ENCODE measurements at regions not wholly inside any gene's neighbourhood (a gene's known extent, or its start where the extent isn't known, plus 50 kb on each side); places are given as distances from the start of the nearest gene placed in this dataset.

DNA sequence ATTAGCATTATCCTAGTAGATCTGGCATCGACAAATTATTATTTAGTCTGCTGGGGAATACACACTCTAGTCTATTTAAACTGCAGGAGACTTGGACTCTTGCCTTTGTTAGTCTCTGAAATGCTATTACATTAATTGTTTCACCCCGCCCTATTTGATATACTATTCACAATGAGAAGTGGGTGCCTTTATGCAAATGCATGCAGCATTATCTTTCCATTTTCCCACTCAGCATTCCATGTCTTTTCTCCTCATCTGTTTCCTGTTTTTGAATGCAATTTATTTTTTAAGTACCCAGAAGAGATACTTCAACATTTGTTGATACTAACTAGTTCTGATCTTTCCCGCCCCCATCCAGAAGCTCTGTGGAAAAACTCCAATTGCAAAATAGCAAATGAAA is 395.3 kb upstream of the NXPH2 start:
- no peaks in the 10 kb centered on the region for H3K4me1 ChIP-seq (ENCODE audit: low read length)
- H3K27ac ChIP-seq (ENCODE audit: low read length) = no peak overlapping the region
- no peaks in the 10 kb centered on the region for H4K20me1 ChIP-seq (ENCODE audit: insufficient read depth, low read length)
- H2AFZ ChIP-seq (ENCODE audit: low read depth, low read length) = no peak overlapping the region
- H3K79me2 ChIP-seq (ENCODE audit: low read length) = no peaks in the 10 kb centered on the region
- no peak overlapping the region for H3K9ac ChIP-seq (ENCODE audit: low read length)
- H3K9me3 ChIP-seq (ENCODE audit: insufficient read depth, low read length) = no peaks in the 10 kb centered on the region
- H3K27me3 ChIP-seq (ENCODE audit: low read depth, low read length) = no peaks in the 10 kb centered on the region
- no peaks in the 10 kb centered on the region for H3K36me3 ChIP-seq (replicated peaks; ENCODE audit: low read depth, low read length)
- no peak overlapping the region for H3K4me2 ChIP-seq (ENCODE audit: low read length)
- no peak overlapping the region for H3K4me3 ChIP-seq (ENCODE audit: low read length)
- TF ChIP-seq EZH2phosphoT487 (IDR thresholded peaks at IDR 0.05; ENCODE audit: low read depth) (no peak), CTCF (IDR thresholded peaks at IDR 0.05; ENCODE audit: low read depth, low read length) (no peak)

DNA sequence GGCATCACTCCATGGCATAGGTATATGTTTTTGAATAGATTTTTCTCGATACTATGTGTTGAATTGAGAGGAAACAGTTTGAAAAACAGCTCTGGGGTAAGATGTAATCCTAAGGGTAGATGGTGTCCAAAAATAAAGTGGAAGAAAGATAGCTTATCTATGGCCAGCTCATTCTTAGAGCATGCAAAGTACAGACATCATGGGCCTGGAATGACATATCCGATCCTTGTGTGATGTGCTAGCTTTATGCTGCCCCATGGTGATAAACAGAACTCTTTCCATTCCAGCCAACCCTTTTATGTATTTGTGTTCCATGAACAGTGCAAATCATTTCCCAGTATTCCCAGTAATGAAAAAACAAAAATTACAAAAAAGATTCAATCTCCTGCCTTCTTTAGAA is 390.2 kb upstream of the NXPH2 start:
- no peak overlapping the region for H3K4me3 ChIP-seq (ENCODE audit: low read length)
- H3K4me1 ChIP-seq (ENCODE audit: low read length) = no peaks in the 10 kb centered on the region
- H4K20me1 ChIP-seq (ENCODE audit: insufficient read depth, low read length) = no peaks in the 10 kb centered on the region
- no peak overlapping the region for H3K9ac ChIP-seq (ENCODE audit: low read length)
- no peaks in the 10 kb centered on the region for H3K9me3 ChIP-seq (ENCODE audit: insufficient read depth, low read length)
- TF ChIP-seq EZH2phosphoT487 (IDR thresholded peaks at IDR 0.05; ENCODE audit: low read depth) (no peak), CTCF (IDR thresholded peaks at IDR 0.05; ENCODE audit: low read depth, low read length) (no peak)
- no peaks in the 10 kb centered on the region for H3K79me2 ChIP-seq (ENCODE audit: low read length)
- H3K4me2 ChIP-seq (ENCODE audit: low read length) = no peak overlapping the region
- no peaks in the 10 kb centered on the region for H3K27me3 ChIP-seq (ENCODE audit: low read depth, low read length)
- H3K27ac ChIP-seq (ENCODE audit: low read length) = no peak overlapping the region
- H3K36me3 ChIP-seq (replicated peaks; ENCODE audit: low read depth, low read length) = no peaks in the 10 kb centered on the region
- no peak overlapping the region for H2AFZ ChIP-seq (ENCODE audit: low read depth, low read length)

- H3K79me2 ChIP-seq (ENCODE audit: low read length) = no peaks in the 10 kb centered on the region
- TF ChIP-seq CTCF (IDR thresholded peaks at IDR 0.05; ENCODE audit: low read depth, low read length) (no peak), EZH2phosphoT487 (IDR thresholded peaks at IDR 0.05; ENCODE audit: low read depth) (no peak)
- no peak overlapping the region for H3K4me3 ChIP-seq (ENCODE audit: low read length)
Observed at GRCh38 chr2:139165601-139166000, 385.4 kb upstream of the NXPH2 start.

DNA sequence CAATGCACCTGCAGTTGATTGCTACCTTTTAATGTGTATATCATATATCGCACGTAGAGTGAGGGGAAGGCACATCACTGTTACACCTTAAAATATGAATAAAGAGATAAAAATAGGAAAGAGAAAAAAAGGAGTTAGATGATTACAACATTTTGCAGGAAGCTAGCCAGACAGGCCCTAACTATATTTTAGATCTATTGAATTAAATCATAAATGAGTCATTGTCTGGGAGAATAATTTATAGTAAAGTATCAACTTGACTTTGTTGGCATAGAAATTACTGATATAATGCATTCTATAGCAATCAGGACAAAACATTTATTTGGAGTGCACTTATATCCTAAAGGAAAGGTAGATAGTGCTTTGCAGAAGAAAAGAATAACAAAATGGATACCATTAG is 384.9 kb upstream of the NXPH2 start:
- Histone ChIP-seq H3K27me3 (ENCODE audit: low read depth, low read length) (no peaks in the 10 kb centered on the region), H2AFZ (ENCODE audit: low read depth, low read length) (no peak overlapping the region), H3K4me3 (ENCODE audit: low read length) (no peak overlapping the region), H3K9me3 (ENCODE audit: insufficient read depth, low read length) (no peaks in the 10 kb centered on the region), H3K4me2 (ENCODE audit: low read length) (no peak overlapping the region), H3K4me1 (ENCODE audit: low read length) (no peaks in the 10 kb centered on the region), H4K20me1 (ENCODE audit: insufficient read depth, low read length) (no peaks in the 10 kb centered on the region), H3K27ac (ENCODE audit: low read length) (no peak overlapping the region), H3K9ac (ENCODE audit: low read length) (no peak overlapping the region), H3K79me2 (ENCODE audit: low read length) (no peaks in the 10 kb centered on the region), H3K36me3 (replicated peaks; ENCODE audit: low read depth, low read length) (no peaks in the 10 kb centered on the region)
- TF ChIP-seq EZH2phosphoT487 (IDR thresholded peaks at IDR 0.05; ENCODE audit: low read depth) (no peak), CTCF (IDR thresholded peaks at IDR 0.05; ENCODE audit: low read depth, low read length) (no peak)

More at GRCh38 chr2:139165601-139166000, 385.4 kb upstream of the NXPH2 start:
- H3K27me3 ChIP-seq (ENCODE audit: low read depth, low read length) = no peaks in the 10 kb centered on the region
- H3K4me2 ChIP-seq (ENCODE audit: low read length) = no peak overlapping the region
- H3K9ac ChIP-seq (ENCODE audit: low read length) = no peak overlapping the region
- H3K27ac ChIP-seq (ENCODE audit: low read length) = no peak overlapping the region
- no peaks in the 10 kb centered on the region for H3K9me3 ChIP-seq (ENCODE audit: insufficient read depth, low read length)
- no peaks in the 10 kb centered on the region for H3K36me3 ChIP-seq (replicated peaks; ENCODE audit: low read depth, low read length)
- no peaks in the 10 kb centered on the region for H3K4me1 ChIP-seq (ENCODE audit: low read length)
- no peaks in the 10 kb centered on the region for H4K20me1 ChIP-seq (ENCODE audit: insufficient read depth, low read length)
- no peak overlapping the region for H2AFZ ChIP-seq (ENCODE audit: low read depth, low read length)

Data from OCI-LY3 (cell line).